Heart right ventricle (tissue), 16 donors: ENCODE measurements at regions not wholly inside any gene's neighbourhood (a gene's known extent, or its start where the extent isn't known, plus 50 kb on each side); places are given as distances from the start of the nearest gene placed in this dataset.

ENCODE experiments used
- ATAC-seq, 8 donors: fragments of 200-7000 bp; cut with Tn5 transposase; one replicate each; pipeline ENCODE4 v1.9.1; 2020; ENCODE audit warnings: mild to moderate bottlenecking in 8 of 8, moderate library complexity in 8 of 8, moderate number of reproducible peaks in 1 of 8
- DNase-seq, 2 donors: peaks; one replicate each; pipeline ENCODE4 v3.0.0-alpha.2; 2020
- H3K27ac ChIP-seq, 10 donors: fragments of 200-600 bp; sonication (generic) in 2 of 10; one replicate each; pipeline versions ENCODE4 v1.5.0 to v1.8.0; 2020 to 2022; ENCODE audit warnings: mild to moderate bottlenecking in 3 of 10
- H3K27me3 ChIP-seq, 7 donors: fragments of 200-600 bp; one replicate each; pipeline ENCODE4 v1.8.0; 2021 to 2022; ENCODE audit warnings: mild to moderate bottlenecking in 2 of 7
- H3K36me3 ChIP-seq, 9 donors: fragments of 200-600 bp; sonication (generic) in 1 of 9; one replicate each; pipeline versions ENCODE4 v1.5.0 to v1.8.0; 2020 to 2022; ENCODE audit warnings: mild to moderate bottlenecking in 2 of 9
- H3K4me1 ChIP-seq, 9 donors: fragments of 200-600 bp; sonication (generic) in 1 of 9; one replicate each; pipeline versions ENCODE4 v1.5.0 to v1.8.0; 2020 to 2022; ENCODE audit warnings: mild to moderate bottlenecking in 4 of 9
- H3K4me3 ChIP-seq, 10 donors: fragments of 200-600 bp; sonication (generic) in 2 of 10; one replicate each; pipeline versions ENCODE4 v1.5.0 to v1.8.0; 2020 to 2022; ENCODE audit warnings: mild to moderate bottlenecking in 7 of 10, moderate library complexity in 2 of 10
- H3K9me3 ChIP-seq, 11 donors: fragments of 200-600 bp in 10 of 11; sonication (generic) in 2 of 11; one replicate each; pipeline versions ENCODE4 v1.5.0 to v1.8.0; 2013 to 2022; ENCODE audit warnings: mild to moderate bottlenecking in 2 of 11, control low read depth in 1 of 11, moderate library complexity in 1 of 11
- CTCF ChIP-seq, 9 donors: fragments of 200-600 bp; sonication (generic) in 2 of 9; IDR thresholded peaks; one replicate each; pipeline versions ENCODE4 v1.5.0 to v1.8.0; 2021 to 2022; ENCODE audit warnings: antibody characterized with exemption in 9 of 9, mild to moderate bottlenecking in 5 of 9, moderate library complexity in 1 of 9
- WGBS, 2 donors: extraction: QIAGEN DNeasy Blood & Tissue Kit; methylation state at CpG; one replicate each; pipeline ENCODE4 v1.1.7; 2013; ENCODE audit warnings: inconsistent platforms in 1 of 2; 5-methylcytosine and 5-hydroxymethylcytosine counted together
- intact Hi-C, 10 donors: fragments of 100-400 bp; cut with DNase I; formaldehyde crosslinking; loops; one replicate each; pipeline versions ENCODE4 v1.11.1 to v1.14.2; 2022
- donor health status: Arrhythmogenic right ventricular cardiomyopathy.
- donor health status: ischemic (EF 13 %, LVEDD 7.1; RV severe dilation, severe dysfunction).
- donor health status: healthy with polysubstance abuse.
- donor health status: DM: no; HTN: yes; CAD: no.
- donor health status: DM: no; HTN: no; CAD: no.
- donor health status: ischemic (EF 25% LVEDD 6.9; RV normal size, moderate dysfunction).
- donor health status: ischemic (EF 25% LVEDD 5.7; RV mildly dilated, moderate dysfunction).
- donor health status: healthy.
- donor health status: DM: yes; HTN: yes; CAD: no.
- donor health status: Ischemic cardiomyopathy.
- donor health status: ischemic (EF 35%, LVEDD 5.7; RV mildly dilated, moderate dysfunction).
- donor health status: nonischemic (EF 11% LVEDD 7.7; RV severe dilation, severe dysfunction).
- donor health status: DM: yes; HTN: yes; CAD: no.
- donor health status: PGD.
- donor health status: ischemic (EF 29% LVEDD 5.4; RV normal size, mild dysfunction).
- donor health status: nonischemic (EF 23%, LVEDD 6.1; RV moderate dilation, normal function).

- DNase-seq: no peak
- H3K4me1 ChIP-seq: peaks cover 6 to 34% (median 23%) of the 10 kb centered on the region in 9 donors
- WGBS, 2 donors: 79 to 91% methylated on average over 22 of the region's 22 CpGs
- TF ChIP-seq CTCF (IDR thresholded peaks at IDR 0.05): no peak
- intact Hi-C loops: no loop called here
- no peak overlapping the region for H3K27ac ChIP-seq
- no peaks in the 10 kb centered on the region for H3K36me3 ChIP-seq
- no peak for ATAC-seq
- no peaks in the 10 kb centered on the region for H3K27me3 ChIP-seq
- no peaks in the 10 kb centered on the region for H3K9me3 ChIP-seq
- no peak overlapping the region for H3K4me3 ChIP-seq
Observed at GRCh38 chr6:169160091-169160854, 93.4 kb downstream of the THBS2 start.

GRCh38 chr6:169159331-169159730, 94.3 kb downstream of the THBS2 start:
- WGBS, 2 donors: 91 to 98% methylated on average over 15 of the region's 15 CpGs
- ATAC-seq (no peak), DNase-seq (no peak)
- no peak for TF ChIP-seq CTCF (IDR thresholded peaks at IDR 0.05)
- Histone ChIP-seq H3K9me3 (no peaks in the 10 kb centered on the region), H3K27ac (peak overlapping the region in 2 of 10 donors; percentile 67 to 79), H3K27me3 (no peaks in the 10 kb centered on the region), H3K4me1 (peaks cover 6 to 34% (median 23%) of the 10 kb centered on the region in 9 donors), H3K36me3 (no peaks in the 10 kb centered on the region), H3K4me3 (no peak overlapping the region)
- intact Hi-C loops: no loop called here

DNA sequence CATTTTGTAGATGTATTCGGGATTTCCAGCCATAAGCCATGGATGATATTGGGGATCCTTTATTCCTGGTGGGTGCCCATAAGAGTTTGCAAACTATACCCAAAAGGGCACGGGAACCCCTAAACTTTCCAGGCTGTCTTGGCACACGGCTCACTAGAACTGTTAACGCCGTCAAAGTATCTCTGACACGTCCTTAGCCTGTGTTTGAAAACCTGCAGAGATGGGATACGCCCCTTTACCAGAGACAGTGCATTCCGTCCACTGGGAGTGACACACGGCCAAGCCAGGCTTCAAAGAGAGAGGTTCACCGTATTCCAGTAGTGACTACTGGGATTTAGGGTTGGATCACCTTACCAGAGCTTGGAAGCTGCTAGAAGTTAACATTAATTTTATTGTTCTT, 95.0 kb downstream of the THBS2 start:
- Histone ChIP-seq H3K27ac (peak overlapping the region in 6 of 10 donors; percentile 26 to 79 (median 64)), H3K27me3 (peaks cover 0 to 3% (median 0%) of the 10 kb centered on the region in 7 donors), H3K9me3 (no peaks in the 10 kb centered on the region), H3K36me3 (no peaks in the 10 kb centered on the region), H3K4me3 (no peak overlapping the region), H3K4me1 (peaks cover 6 to 33% (median 23%) of the 10 kb centered on the region in 9 donors)
- no peak for DNase-seq
- 50 to 59% methylated on average over 10 of the region's 10 CpGs for whole genome bisulfite sequencing, 2 donors
- intact Hi-C loops: no loop called here
- ATAC-seq: no peak
- TF ChIP-seq CTCF (IDR thresholded peaks at IDR 0.05): no peak

DNA sequence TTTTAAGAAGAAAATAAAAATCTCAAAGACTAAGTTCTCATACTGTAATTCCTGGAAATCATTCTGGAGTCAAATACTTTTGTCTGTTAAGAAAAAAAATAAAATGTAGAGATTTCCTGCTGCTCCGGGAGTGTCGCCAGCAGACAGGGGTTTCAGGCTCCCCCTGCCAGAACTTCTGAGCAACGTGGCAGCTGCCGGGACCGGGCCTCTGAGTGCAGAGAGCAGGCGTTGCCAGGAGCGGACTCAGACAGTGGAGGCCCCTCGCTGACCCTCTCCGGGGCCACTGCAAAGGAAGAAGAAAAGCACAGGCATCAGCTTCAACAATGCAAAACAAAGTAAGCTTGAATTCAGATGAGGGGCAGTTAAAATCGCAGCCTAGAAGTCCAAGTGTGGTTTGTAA, 95.5 kb downstream of the THBS2 start:
- no peaks in the 10 kb centered on the region for H3K9me3 ChIP-seq
- ATAC-seq (peak in 6 of 8 donors; percentile 56 to 75 (median 70)), DNase-seq (peak; percentile 70 to 76)
- peaks cover 0 to 3% (median 0%) of the 10 kb centered on the region in 7 donors for H3K27me3 ChIP-seq
- intact Hi-C loops: no loop called here
- peaks cover 6 to 29% (median 23%) of the 10 kb centered on the region in 9 donors for H3K4me1 ChIP-seq
- peak overlapping the region in 1 of 10 donors; percentile 20 for H3K4me3 ChIP-seq
- no peaks in the 10 kb centered on the region for H3K36me3 ChIP-seq
- no peak for TF ChIP-seq CTCF (IDR thresholded peaks at IDR 0.05)
- H3K27ac ChIP-seq: peak overlapping the region in 7 of 10 donors; percentile 9 to 79 (median 61)
- WGBS, 2 donors: 24% methylated on average over 10 of the region's 10 CpGs
